OCI-LY7 (cell line): ENCODE measurements at regions not wholly inside any gene's neighbourhood (a gene's known extent, or its start where the extent isn't known, plus 50 kb on each side); places are given as distances from the start of the nearest gene placed in this dataset.

Experiments used
- EZH2phosphoT487 ChIP-seq: fragments of 200-600 bp; sonication (generic); IDR thresholded peaks from 2 replicates; pipeline ENCODE4 v1.6.1; 2018; ENCODE audit warnings: low read depth, borderline replicate concordance, mild to moderate bottlenecking, mixed run types, antibody characterized with exemption, low read length, moderate library complexity, mixed read lengths
- TF ChIP-seq, protein P1 (sequence below): fragments of 200-600 bp; sonication (generic); conservative IDR thresholded peaks from 2 replicates; pipeline ENCODE4 v1.5.1; 2014; ENCODE audit warnings: mild to moderate bottlenecking, antibody characterized with exemption, low read length, moderate library complexity, mixed read lengths

DNA sequence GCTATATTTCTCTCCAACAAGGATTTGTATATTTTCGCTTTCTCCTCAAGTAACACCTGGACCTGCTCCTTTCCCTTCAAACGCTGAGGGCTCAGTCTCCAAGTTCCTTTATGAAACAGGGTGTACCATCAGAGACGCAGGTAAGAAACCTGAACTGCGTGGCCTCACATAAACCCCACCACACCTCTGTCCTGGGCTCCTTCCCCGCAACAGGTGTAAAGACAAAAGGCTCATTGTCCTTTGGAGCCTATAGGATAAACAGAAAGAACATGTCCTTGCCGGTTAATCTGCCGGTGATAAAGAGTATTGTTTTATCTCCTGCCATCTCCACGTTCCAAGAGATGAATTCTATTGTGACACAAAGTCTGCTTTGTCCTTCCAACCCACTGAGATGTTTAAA lies 111.8 kb upstream of the ADAMTS9 start:
- TF ChIP-seq, protein P1, sequence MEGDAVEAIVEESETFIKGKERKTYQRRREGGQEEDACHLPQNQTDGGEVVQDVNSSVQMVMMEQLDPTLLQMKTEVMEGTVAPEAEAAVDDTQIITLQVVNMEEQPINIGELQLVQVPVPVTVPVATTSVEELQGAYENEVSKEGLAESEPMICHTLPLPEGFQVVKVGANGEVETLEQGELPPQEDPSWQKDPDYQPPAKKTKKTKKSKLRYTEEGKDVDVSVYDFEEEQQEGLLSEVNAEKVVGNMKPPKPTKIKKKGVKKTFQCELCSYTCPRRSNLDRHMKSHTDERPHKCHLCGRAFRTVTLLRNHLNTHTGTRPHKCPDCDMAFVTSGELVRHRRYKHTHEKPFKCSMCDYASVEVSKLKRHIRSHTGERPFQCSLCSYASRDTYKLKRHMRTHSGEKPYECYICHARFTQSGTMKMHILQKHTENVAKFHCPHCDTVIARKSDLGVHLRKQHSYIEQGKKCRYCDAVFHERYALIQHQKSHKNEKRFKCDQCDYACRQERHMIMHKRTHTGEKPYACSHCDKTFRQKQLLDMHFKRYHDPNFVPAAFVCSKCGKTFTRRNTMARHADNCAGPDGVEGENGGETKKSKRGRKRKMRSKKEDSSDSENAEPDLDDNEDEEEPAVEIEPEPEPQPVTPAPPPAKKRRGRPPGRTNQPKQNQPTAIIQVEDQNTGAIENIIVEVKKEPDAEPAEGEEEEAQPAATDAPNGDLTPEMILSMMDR: no peak
- TF ChIP-seq EZH2phosphoT487: no peak
